Loucy (cell line): ENCODE measurements at regions not wholly inside any gene's neighbourhood (a gene's known extent, or its start where the extent isn't known, plus 50 kb on each side); places are given as distances from the start of the nearest gene placed in this dataset.

Experiments used
- H2AFZ ChIP-seq: fragments of 200-600 bp; sonication (generic); 2 replicates; pipeline ENCODE4 v1.6.0; 2016; ENCODE audit warnings: antibody characterized with exemption, mild to moderate bottlenecking, low read length, moderate library complexity
- H3F3A ChIP-seq: fragments of 200-600 bp; 2 replicates; pipeline ENCODE4 v1.6.0; 2016; ENCODE audit warnings: antibody characterized with exemption, low read depth, mild to moderate bottlenecking
- H3K27me3 ChIP-seq: fragments of 200-600 bp; sonication (generic); 2 replicates; pipeline ENCODE4 v1.6.1; 2014; ENCODE audit warnings: low read length, mild to moderate bottlenecking; ENCODE audit not compliant: insufficient read depth, poor library complexity, severe bottlenecking
- H3K36me3 ChIP-seq: fragments of 200-600 bp; sonication (generic); 2 replicates; pipeline ENCODE4 v1.6.1; 2016; ENCODE audit warnings: low read length; ENCODE audit not compliant: insufficient read depth
- H3K4me1 ChIP-seq: fragments of 200-600 bp; sonication (generic); 2 replicates; pipeline ENCODE4 v1.5.1; 2014; ENCODE audit warnings: low read length, mild to moderate bottlenecking; ENCODE audit not compliant: insufficient read depth, poor library complexity, severe bottlenecking
- H3K4me2 ChIP-seq: fragments of 200-600 bp; sonication (generic); 2 replicates; pipeline ENCODE4 v1.6.0; 2014; ENCODE audit warnings: antibody characterized with exemption, low read length, low read depth, mild to moderate bottlenecking; ENCODE audit not compliant: poor library complexity, severe bottlenecking
- H3K4me3 ChIP-seq: fragments of 200-600 bp; sonication (generic); 2 replicates; pipeline ENCODE4 v1.5.1; 2014; ENCODE audit warnings: low read length, mild to moderate bottlenecking, mixed read lengths; ENCODE audit not compliant: poor library complexity, severe bottlenecking
- H3K79me2 ChIP-seq: fragments of 200-600 bp; sonication (generic); 2 replicates; pipeline ENCODE4 v1.6.1; 2014; ENCODE audit warnings: low read length; ENCODE audit not compliant: insufficient read depth
- H3K9ac ChIP-seq: fragments of 200-600 bp; sonication (generic); 2 replicates; pipeline ENCODE4 v1.6.0; 2014; ENCODE audit warnings: mild to moderate bottlenecking, low read depth, low read length, moderate library complexity; ENCODE audit not compliant: poor library complexity, severe bottlenecking
- H3K9me2 ChIP-seq: fragments of 200-600 bp; sonication (generic); replicated peaks from 2 replicates; pipeline ENCODE4 v1.6.1; 2016; ENCODE audit warnings: low read depth, low read length, mixed read lengths
- H3K9me3 ChIP-seq: fragments of 200-600 bp; sonication (generic); 2 replicates; pipeline ENCODE4 v1.6.1; 2014; ENCODE audit warnings: mild to moderate bottlenecking, antibody characterized with exemption, low read length, low read depth; ENCODE audit not compliant: insufficient read depth
- H4K20me1 ChIP-seq: fragments of 200-600 bp; sonication (generic); 2 replicates; pipeline ENCODE4 v1.6.0; 2014; ENCODE audit warnings: antibody characterized with exemption, low read length, mild to moderate bottlenecking; ENCODE audit not compliant: insufficient read depth, poor library complexity, severe bottlenecking
- CTCF ChIP-seq: fragments of 200-600 bp; sonication (generic); conservative IDR thresholded peaks from 2 replicates; pipeline ENCODE4 v1.5.1; 2014; ENCODE audit warnings: mild to moderate bottlenecking, antibody characterized with exemption, low read length
- EZH2phosphoT487 ChIP-seq: fragments of 200-600 bp; IDR thresholded peaks from 2 replicates; pipeline ENCODE4 v1.6.1; 2018; ENCODE audit warnings: antibody characterized with exemption, mild to moderate bottlenecking, moderate library complexity, borderline replicate concordance

GRCh38 chr3:88267847-88268246 lies 118.1 kb downstream of the C3orf38 start:
- Histone ChIP-seq H4K20me1 (no peaks in the 10 kb centered on the region), H3K27me3 (no peaks in the 10 kb centered on the region), H3K4me2 (no peak overlapping the region), H3K79me2 (no peaks in the 10 kb centered on the region), H3F3A (no peaks in the 10 kb centered on the region), H2AFZ (no peak overlapping the region), H3K4me1 (no peaks in the 10 kb centered on the region), H3K9me3 (no peaks in the 10 kb centered on the region), H3K9me2 (no peaks in the 10 kb centered on the region), H3K4me3 (no peak overlapping the region), H3K36me3 (no peaks in the 10 kb centered on the region), H3K9ac (no peak overlapping the region)
- TF ChIP-seq EZH2phosphoT487 = no peak
- TF ChIP-seq CTCF = no peak

GRCh38 chr3:88280326-88280725 lies 130.6 kb downstream of the C3orf38 start:
- no peaks in the 10 kb centered on the region for H3F3A ChIP-seq
- no peaks in the 10 kb centered on the region for H4K20me1 ChIP-seq
- no peaks in the 10 kb centered on the region for H3K36me3 ChIP-seq
- no peak overlapping the region for H3K4me3 ChIP-seq
- no peaks in the 10 kb centered on the region for H3K27me3 ChIP-seq
- no peaks in the 10 kb centered on the region for H3K9me3 ChIP-seq
- no peaks in the 10 kb centered on the region for H3K79me2 ChIP-seq
- H3K9me2 ChIP-seq = no peaks in the 10 kb centered on the region
- no peak overlapping the region for H3K4me2 ChIP-seq
- TF ChIP-seq CTCF (no peak), EZH2phosphoT487 (no peak)
- no peak overlapping the region for H3K9ac ChIP-seq
- no peaks in the 10 kb centered on the region for H3K4me1 ChIP-seq
- H2AFZ ChIP-seq = no peak overlapping the region

GRCh38 chr3:88282528-88283241 lies 132.9 kb downstream of the C3orf38 start:
- H3K4me1 ChIP-seq = no peaks in the 10 kb centered on the region
- H3K9me2 ChIP-seq = no peaks in the 10 kb centered on the region
- no peaks in the 10 kb centered on the region for H3F3A ChIP-seq
- H3K9ac ChIP-seq = no peak overlapping the region
- no peaks in the 10 kb centered on the region for H3K36me3 ChIP-seq
- TF ChIP-seq CTCF = no peak
- TF ChIP-seq EZH2phosphoT487 = no peak
- no peak overlapping the region for H3K4me2 ChIP-seq
- H2AFZ ChIP-seq = no peak overlapping the region
- no peaks in the 10 kb centered on the region for H3K79me2 ChIP-seq
- H3K9me3 ChIP-seq = no peaks in the 10 kb centered on the region
- H4K20me1 ChIP-seq = no peaks in the 10 kb centered on the region
- no peak overlapping the region for H3K4me3 ChIP-seq
- H3K27me3 ChIP-seq = no peaks in the 10 kb centered on the region
